ENCODE measurements at regions not wholly inside any gene's neighbourhood (a gene's known extent, or its start where the extent isn't known, plus 50 kb on each side); places are given as distances from the start of the nearest gene placed in this dataset.

GRCh38 chr10:42942279-42942950 is 134.5 kb upstream of the RET start:
- peaks cover 3% of the 10 kb centered on the region for H3K27me3 Mint-ChIP-seq
- H3K27ac Mint-ChIP-seq: no peak overlapping the region
- no peak overlapping the region for H3K4me3 Mint-ChIP-seq
- no peaks in the 10 kb centered on the region for H3K9me3 Mint-ChIP-seq
- no peaks in the 10 kb centered on the region for H3K36me3 Mint-ChIP-seq
- TF ChIP-seq, protein P1, sequence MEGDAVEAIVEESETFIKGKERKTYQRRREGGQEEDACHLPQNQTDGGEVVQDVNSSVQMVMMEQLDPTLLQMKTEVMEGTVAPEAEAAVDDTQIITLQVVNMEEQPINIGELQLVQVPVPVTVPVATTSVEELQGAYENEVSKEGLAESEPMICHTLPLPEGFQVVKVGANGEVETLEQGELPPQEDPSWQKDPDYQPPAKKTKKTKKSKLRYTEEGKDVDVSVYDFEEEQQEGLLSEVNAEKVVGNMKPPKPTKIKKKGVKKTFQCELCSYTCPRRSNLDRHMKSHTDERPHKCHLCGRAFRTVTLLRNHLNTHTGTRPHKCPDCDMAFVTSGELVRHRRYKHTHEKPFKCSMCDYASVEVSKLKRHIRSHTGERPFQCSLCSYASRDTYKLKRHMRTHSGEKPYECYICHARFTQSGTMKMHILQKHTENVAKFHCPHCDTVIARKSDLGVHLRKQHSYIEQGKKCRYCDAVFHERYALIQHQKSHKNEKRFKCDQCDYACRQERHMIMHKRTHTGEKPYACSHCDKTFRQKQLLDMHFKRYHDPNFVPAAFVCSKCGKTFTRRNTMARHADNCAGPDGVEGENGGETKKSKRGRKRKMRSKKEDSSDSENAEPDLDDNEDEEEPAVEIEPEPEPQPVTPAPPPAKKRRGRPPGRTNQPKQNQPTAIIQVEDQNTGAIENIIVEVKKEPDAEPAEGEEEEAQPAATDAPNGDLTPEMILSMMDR (conservative IDR thresholded peaks at IDR 0.05): no peak
- peak; percentile 59 for DNase-seq (ENCODE audit: extremely low spot score, unreplicated experiment)
- peaks cover 4% of the 10 kb centered on the region for H3K4me1 Mint-ChIP-seq (ENCODE audit: unreplicated experiment)

- Mint-ChIP-seq H3K4me1 (ENCODE audit: unreplicated experiment) (peaks cover 4% of the 10 kb centered on the region), H3K27me3 (no peaks in the 10 kb centered on the region), H3K27ac (no peak overlapping the region), H3K36me3 (no peaks in the 10 kb centered on the region), H3K4me3 (no peak overlapping the region), H3K9me3 (no peaks in the 10 kb centered on the region)
- DNase-seq (ENCODE audit: extremely low spot score, unreplicated experiment): peak; percentile 60
- TF ChIP-seq, protein P1 (conservative IDR thresholded peaks at IDR 0.05): no peak
These were observed 133.6 kb upstream of the RET start for GRCh38 chr10:42943025-42943818.

DNA sequence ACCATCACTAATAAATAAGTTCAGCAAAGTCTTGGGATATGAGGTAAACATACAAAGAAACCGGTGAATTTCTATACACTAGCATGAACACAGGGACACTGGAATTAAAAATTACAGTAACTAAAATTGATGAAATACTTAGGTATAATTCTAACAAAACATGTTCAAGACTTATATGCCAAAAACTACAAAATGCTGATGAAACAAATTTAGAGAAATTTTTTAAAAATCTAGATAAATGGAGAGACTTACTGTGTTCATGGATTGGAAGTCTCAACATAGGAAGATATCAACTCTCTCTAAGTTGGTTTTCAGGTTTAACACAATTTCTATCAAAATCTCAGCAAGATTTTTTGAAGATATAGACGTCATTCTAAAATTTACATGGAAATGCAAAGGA is 128.8 kb upstream of the RET start:
- H3K4me1 Mint-ChIP-seq (ENCODE audit: unreplicated experiment): peaks cover 9% of the 10 kb centered on the region
- TF ChIP-seq, protein P1 (conservative IDR thresholded peaks at IDR 0.05): no peak
- no peak overlapping the region for H3K27ac Mint-ChIP-seq
- peaks cover 15% of the 10 kb centered on the region for H3K27me3 Mint-ChIP-seq
- DNase-seq (ENCODE audit: extremely low spot score, unreplicated experiment): no peak
- no peaks in the 10 kb centered on the region for H3K36me3 Mint-ChIP-seq
- H3K4me3 Mint-ChIP-seq: no peak overlapping the region
- H3K9me3 Mint-ChIP-seq: no peaks in the 10 kb centered on the region

DNA sequence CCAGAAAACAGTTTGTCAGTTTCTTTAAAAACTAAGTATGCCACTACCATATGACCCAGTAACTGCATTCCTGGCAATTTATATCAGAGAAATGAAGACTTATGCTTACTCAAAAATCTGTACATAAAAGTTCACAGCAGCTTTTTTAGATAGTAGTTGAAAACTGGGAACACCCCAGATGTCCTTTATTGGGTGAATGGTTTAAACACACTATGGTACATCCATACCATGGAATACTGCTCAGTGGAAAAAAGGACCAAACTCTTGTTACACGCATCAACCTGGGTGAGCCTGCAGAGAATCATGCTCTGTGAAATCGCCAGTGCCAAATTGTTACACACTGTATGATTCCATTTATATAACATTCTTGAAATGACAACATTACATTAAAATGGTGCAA is 127.6 kb upstream of the RET start:
- peaks cover 15% of the 10 kb centered on the region for H3K27me3 Mint-ChIP-seq
- TF ChIP-seq, protein P1 (conservative IDR thresholded peaks at IDR 0.05): no peak
- no peak overlapping the region for H3K27ac Mint-ChIP-seq
- H3K4me1 Mint-ChIP-seq (ENCODE audit: unreplicated experiment): peaks cover 9% of the 10 kb centered on the region
- no peak for DNase-seq (ENCODE audit: extremely low spot score, unreplicated experiment)
- H3K4me3 Mint-ChIP-seq: no peak overlapping the region
- H3K9me3 Mint-ChIP-seq: no peaks in the 10 kb centered on the region
- H3K36me3 Mint-ChIP-seq: no peaks in the 10 kb centered on the region

DNA sequence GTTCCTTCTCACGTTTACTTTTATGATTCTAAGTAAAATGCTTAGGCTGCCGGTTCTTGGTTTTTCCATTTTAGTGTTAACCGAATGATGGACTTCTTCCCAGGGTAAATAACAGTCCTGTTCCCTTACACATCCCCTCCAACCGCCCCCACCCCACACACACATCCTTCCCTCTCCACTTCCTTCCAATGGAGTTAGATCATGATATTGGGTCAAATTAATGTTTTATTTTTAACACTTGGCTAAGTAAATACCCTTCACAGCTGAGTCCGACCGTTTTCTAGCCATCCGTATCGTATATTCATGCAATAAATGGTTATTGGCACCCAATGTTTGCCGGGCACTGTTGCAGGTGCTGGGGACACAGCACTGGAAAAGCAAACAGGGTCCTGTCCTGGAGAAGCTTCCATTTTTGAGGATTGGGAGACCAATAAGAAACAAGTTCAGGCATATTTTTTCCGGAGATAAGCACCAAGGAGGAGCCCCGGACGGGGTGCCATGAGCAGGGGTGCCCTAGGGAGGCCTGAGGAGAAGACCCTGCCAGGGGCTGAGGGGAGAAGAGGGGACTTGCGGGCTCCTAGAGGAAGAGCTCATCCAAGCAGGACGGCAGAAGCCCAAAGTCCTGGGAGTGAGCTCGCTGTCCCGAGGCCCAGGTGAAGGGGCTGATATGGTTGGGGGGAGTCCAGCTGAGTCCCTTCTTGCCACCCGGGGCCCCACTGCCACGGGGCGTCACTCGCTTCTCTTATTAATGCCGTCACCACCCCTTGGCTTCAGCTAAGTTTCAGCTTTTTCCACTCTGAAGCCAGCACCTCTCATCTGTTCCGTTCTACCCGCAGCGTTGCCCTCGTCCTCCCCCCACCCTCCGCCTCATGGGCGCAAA is 126.0 kb upstream of the RET start:
- H3K36me3 Mint-ChIP-seq: no peaks in the 10 kb centered on the region
- DNase-seq (ENCODE audit: extremely low spot score, unreplicated experiment): no peak
- peaks cover 9% of the 10 kb centered on the region for H3K4me1 Mint-ChIP-seq (ENCODE audit: unreplicated experiment)
- H3K27me3 Mint-ChIP-seq: peaks cover 15% of the 10 kb centered on the region
- H3K4me3 Mint-ChIP-seq: no peak overlapping the region
- TF ChIP-seq, protein P1 (conservative IDR thresholded peaks at IDR 0.05): no peak
- H3K27ac Mint-ChIP-seq: no peak overlapping the region
- H3K9me3 Mint-ChIP-seq: no peaks in the 10 kb centered on the region
